ENCODE measurements at regions not wholly inside any gene's neighbourhood (a gene's known extent, or its start where the extent isn't known, plus 50 kb on each side); places are given as distances from the start of the nearest gene placed in this dataset.
"Not testable (repeated sequence)": the region's sequence is repeated elsewhere in the genome, so short reads cannot be mapped to it uniquely, and the experiment has no call there.

- H4K8ac ChIP-seq (ENCODE audit: low read depth, low read length), result no peak overlapping the region
- DNase-seq, result no peak
- no peak overlapping the region for H3K56ac ChIP-seq (ENCODE audit: low read length)
- no peak overlapping the region for H3K27ac ChIP-seq (ENCODE audit: low read depth, low read length)
- H3K9ac ChIP-seq (ENCODE audit: low read length), result no peak overlapping the region
- no peaks in the 10 kb centered on the region for H3K36me3 ChIP-seq (ENCODE audit: control insufficient read depth, insufficient read depth, low read length)
- H3K4me1 ChIP-seq (ENCODE audit: control insufficient read depth, low read depth, low read length), result no peaks in the 10 kb centered on the region
- no peak overlapping the region for H2BK5ac ChIP-seq (ENCODE audit: low read length)
- H3K79me2 ChIP-seq (ENCODE audit: control insufficient read depth, insufficient read depth, low read length), result no peaks in the 10 kb centered on the region
- H3K23ac ChIP-seq (ENCODE audit: low read length), result no peak overlapping the region
- no peak overlapping the region for H3K4me2 ChIP-seq (ENCODE audit: low read length)
- no peak overlapping the region for H3K4ac ChIP-seq (ENCODE audit: low read depth, low read length)
- no peak overlapping the region for H2BK120ac ChIP-seq (ENCODE audit: low read depth, low read length)
- H4K5ac ChIP-seq (ENCODE audit: low read length), result no peak overlapping the region
- H3K18ac ChIP-seq (ENCODE audit: low read length), result no peak overlapping the region
- H2AK5ac ChIP-seq (ENCODE audit: low read length), result no peak overlapping the region
- no peak overlapping the region for H2BK15ac ChIP-seq (replicated peaks; ENCODE audit: low read depth)
- no peaks in the 10 kb centered on the region for H3K79me1 ChIP-seq (ENCODE audit: low read length)
- WGBS (ENCODE audit: extremely low coverage, insufficient coverage, low lambda C conversion rate), result no CpG with 5 or more reads among the region's 1 CpG
- no peak overlapping the region for H3K4me3 ChIP-seq (ENCODE audit: low read length)
- no peaks in the 10 kb centered on the region for H3K27me3 ChIP-seq (ENCODE audit: insufficient read depth, low read length, poor library complexity)
These were observed 593.8 kb upstream of the ANKRD30A start for GRCh38 chr10:36531621-36532020.

DNA sequence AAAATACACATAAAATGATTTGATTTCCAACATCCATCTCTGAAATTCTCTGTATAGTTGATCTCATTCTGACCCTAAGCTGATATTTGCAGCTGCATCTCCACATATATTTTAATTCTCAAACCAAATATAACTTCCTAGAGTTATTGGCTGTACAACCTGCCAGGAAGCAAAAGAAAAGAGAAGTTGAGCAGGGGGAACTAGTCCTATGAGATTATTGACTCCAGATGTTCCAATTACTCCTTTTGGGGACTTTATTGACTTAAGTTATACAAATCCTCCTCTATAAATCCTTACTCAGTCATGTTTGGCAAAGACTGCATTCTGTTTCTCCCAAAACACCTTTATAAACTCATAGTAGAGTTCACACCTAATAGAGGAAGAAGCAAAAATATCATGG is 599.4 kb upstream of the ANKRD30A start:
- no peak overlapping the region for H3K18ac ChIP-seq (ENCODE audit: low read length)
- no peak overlapping the region for H3K27ac ChIP-seq (ENCODE audit: low read depth, low read length)
- H3K9ac ChIP-seq (ENCODE audit: low read length), result no peak overlapping the region
- H2BK15ac ChIP-seq (replicated peaks; ENCODE audit: low read depth), result no peak overlapping the region
- H2AK5ac ChIP-seq (ENCODE audit: low read length), result no peak overlapping the region
- H3K56ac ChIP-seq (ENCODE audit: low read length), result no peak overlapping the region
- no peak overlapping the region for H3K4ac ChIP-seq (ENCODE audit: low read depth, low read length)
- no peak overlapping the region for H3K4me3 ChIP-seq (ENCODE audit: low read length)
- no peak for DNase-seq
- no peaks in the 10 kb centered on the region for H3K27me3 ChIP-seq (ENCODE audit: insufficient read depth, low read length, poor library complexity)
- H3K36me3 ChIP-seq (ENCODE audit: control insufficient read depth, insufficient read depth, low read length), result no peaks in the 10 kb centered on the region
- no peak overlapping the region for H3K23ac ChIP-seq (ENCODE audit: low read length)
- H3K4me1 ChIP-seq (ENCODE audit: control insufficient read depth, low read depth, low read length), result no peaks in the 10 kb centered on the region
- no peak overlapping the region for H2BK5ac ChIP-seq (ENCODE audit: low read length)
- H4K8ac ChIP-seq (ENCODE audit: low read depth, low read length), result no peak overlapping the region
- no peak overlapping the region for H4K5ac ChIP-seq (ENCODE audit: low read length)
- H2BK120ac ChIP-seq (ENCODE audit: low read depth, low read length), result no peak overlapping the region
- H3K79me2 ChIP-seq (ENCODE audit: control insufficient read depth, insufficient read depth, low read length), result no peaks in the 10 kb centered on the region
- no peak overlapping the region for H3K4me2 ChIP-seq (ENCODE audit: low read length)
- H3K79me1 ChIP-seq (ENCODE audit: low read length), result no peaks in the 10 kb centered on the region

DNA sequence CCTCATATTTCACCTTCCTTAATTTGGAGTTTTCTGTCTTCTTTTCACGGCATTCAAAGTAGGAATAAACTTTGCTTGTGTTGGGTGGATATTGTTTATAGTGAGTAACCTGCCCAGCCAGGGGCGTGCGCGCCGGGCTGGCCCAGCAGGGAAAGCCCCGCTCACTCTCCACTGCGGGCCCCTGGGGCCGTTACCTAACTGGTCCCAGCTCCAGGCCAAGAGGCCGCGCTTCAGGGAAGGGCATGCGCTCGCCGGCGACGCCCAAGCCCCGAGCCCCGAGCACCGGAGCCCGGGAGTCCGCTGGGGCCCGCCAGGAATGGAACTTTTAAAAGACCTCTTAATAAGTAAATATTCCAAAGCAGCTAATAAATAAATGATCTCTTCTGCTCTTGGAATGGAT is 601.3 kb upstream of the ANKRD30A start:
- H3K9ac ChIP-seq (ENCODE audit: low read length); H3K36me3 ChIP-seq (ENCODE audit: control insufficient read depth, insufficient read depth, low read length); H2AK5ac ChIP-seq (ENCODE audit: low read length); H3K4me3 ChIP-seq (ENCODE audit: low read length); H3K4me1 ChIP-seq (ENCODE audit: control insufficient read depth, low read depth, low read length); H3K79me1 ChIP-seq (ENCODE audit: low read length); H3K23ac ChIP-seq (ENCODE audit: low read length); H3K56ac ChIP-seq (ENCODE audit: low read length); H4K5ac ChIP-seq (ENCODE audit: low read length); H4K8ac ChIP-seq (ENCODE audit: low read depth, low read length); H3K18ac ChIP-seq (ENCODE audit: low read length); H2BK120ac ChIP-seq (ENCODE audit: low read depth, low read length); H3K27me3 ChIP-seq (ENCODE audit: insufficient read depth, low read length, poor library complexity); H3K79me2 ChIP-seq (ENCODE audit: control insufficient read depth, insufficient read depth, low read length); H3K27ac ChIP-seq (ENCODE audit: low read depth, low read length); DNase-seq; H3K4me2 ChIP-seq (ENCODE audit: low read length); H3K4ac ChIP-seq (ENCODE audit: low read depth, low read length); H2BK15ac ChIP-seq (replicated peaks; ENCODE audit: low read depth); H2BK5ac ChIP-seq (ENCODE audit: low read length): not testable (repeated sequence)
- WGBS (ENCODE audit: extremely low coverage, insufficient coverage, low lambda C conversion rate), result no CpG with 5 or more reads among the region's 21 CpGs

GRCh38 chr10:36519909-36520308 is 605.5 kb upstream of the ANKRD30A start:
- Histone ChIP-seq H2BK15ac (replicated peaks; ENCODE audit: low read depth) (no peak overlapping the region), H3K9ac (ENCODE audit: low read length) (no peak overlapping the region), H3K4me1 (ENCODE audit: control insufficient read depth, low read depth, low read length) (no peaks in the 10 kb centered on the region), H2BK120ac (ENCODE audit: low read depth, low read length) (no peak overlapping the region), H4K5ac (ENCODE audit: low read length) (no peak overlapping the region), H3K4me2 (ENCODE audit: low read length) (no peak overlapping the region), H2BK5ac (ENCODE audit: low read length) (no peak overlapping the region), H3K79me1 (ENCODE audit: low read length) (no peaks in the 10 kb centered on the region), H3K4ac (ENCODE audit: low read depth, low read length) (no peak overlapping the region), H3K79me2 (ENCODE audit: control insufficient read depth, insufficient read depth, low read length) (no peaks in the 10 kb centered on the region), H3K56ac (ENCODE audit: low read length) (no peak overlapping the region), H3K18ac (ENCODE audit: low read length) (no peak overlapping the region), H3K23ac (ENCODE audit: low read length) (no peak overlapping the region), H2AK5ac (ENCODE audit: low read length) (no peak overlapping the region), H3K27ac (ENCODE audit: low read depth, low read length) (no peak overlapping the region), H3K36me3 (ENCODE audit: control insufficient read depth, insufficient read depth, low read length) (no peaks in the 10 kb centered on the region), H4K8ac (ENCODE audit: low read depth, low read length) (no peak overlapping the region), H3K4me3 (ENCODE audit: low read length) (no peak overlapping the region), H3K27me3 (ENCODE audit: insufficient read depth, low read length, poor library complexity) (no peaks in the 10 kb centered on the region)
- no peak for DNase-seq
- no CpG with 5 or more reads among the region's 1 CpG for WGBS (ENCODE audit: extremely low coverage, insufficient coverage, low lambda C conversion rate)

- Histone ChIP-seq H3K56ac (ENCODE audit: low read length) (no peak overlapping the region), H2AK5ac (ENCODE audit: low read length) (no peak overlapping the region), H3K36me3 (ENCODE audit: control insufficient read depth, insufficient read depth, low read length) (no peaks in the 10 kb centered on the region), H3K79me2 (ENCODE audit: control insufficient read depth, insufficient read depth, low read length) (no peaks in the 10 kb centered on the region), H4K5ac (ENCODE audit: low read length) (no peak overlapping the region), H4K8ac (ENCODE audit: low read depth, low read length) (no peak overlapping the region), H3K27ac (ENCODE audit: low read depth, low read length) (no peak overlapping the region), H3K4me3 (ENCODE audit: low read length) (no peak overlapping the region), H2BK15ac (replicated peaks; ENCODE audit: low read depth) (no peak overlapping the region), H2BK5ac (ENCODE audit: low read length) (no peak overlapping the region), H3K79me1 (ENCODE audit: low read length) (no peaks in the 10 kb centered on the region), H2BK120ac (ENCODE audit: low read depth, low read length) (no peak overlapping the region), H3K23ac (ENCODE audit: low read length) (no peak overlapping the region), H3K4me1 (ENCODE audit: control insufficient read depth, low read depth, low read length) (no peaks in the 10 kb centered on the region), H3K4me2 (ENCODE audit: low read length) (no peak overlapping the region), H3K9ac (ENCODE audit: low read length) (no peak overlapping the region), H3K4ac (ENCODE audit: low read depth, low read length) (no peak overlapping the region), H3K27me3 (ENCODE audit: insufficient read depth, low read length, poor library complexity) (no peaks in the 10 kb centered on the region), H3K18ac (ENCODE audit: low read length) (no peak overlapping the region)
- no peak for DNase-seq
These were observed 609.1 kb upstream of the ANKRD30A start for GRCh38 chr10:36516281-36516680.

DNA sequence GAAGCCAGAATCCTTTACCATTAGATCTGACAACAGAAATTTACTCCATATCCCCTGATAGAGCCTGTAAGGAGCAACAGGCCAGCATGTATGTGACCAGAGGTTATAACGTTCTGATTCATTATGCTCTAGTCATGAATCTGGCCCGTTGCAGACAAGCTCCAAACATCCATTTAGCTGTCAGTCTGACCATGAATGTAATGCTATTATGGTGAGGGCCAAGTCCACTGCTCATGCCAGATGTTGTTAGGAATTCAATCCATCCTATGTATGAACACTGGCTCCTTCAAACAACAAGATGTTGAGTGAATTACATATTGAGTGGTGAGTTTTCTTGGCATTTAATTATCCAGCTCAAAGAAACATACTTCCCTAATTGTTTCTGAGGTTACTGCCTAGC is 610.1 kb upstream of the ANKRD30A start:
- Histone ChIP-seq H3K79me1 (ENCODE audit: low read length) (no peaks in the 10 kb centered on the region), H3K36me3 (ENCODE audit: control insufficient read depth, insufficient read depth, low read length) (no peaks in the 10 kb centered on the region), H3K4me1 (ENCODE audit: control insufficient read depth, low read depth, low read length) (no peaks in the 10 kb centered on the region), H3K4me3 (ENCODE audit: low read length) (no peak overlapping the region), H3K4me2 (ENCODE audit: low read length) (no peak overlapping the region), H3K56ac (ENCODE audit: low read length) (no peak overlapping the region), H4K5ac (ENCODE audit: low read length) (no peak overlapping the region), H3K9ac (ENCODE audit: low read length) (no peak overlapping the region), H3K18ac (ENCODE audit: low read length) (no peak overlapping the region), H3K23ac (ENCODE audit: low read length) (no peak overlapping the region), H2AK5ac (ENCODE audit: low read length) (no peak overlapping the region), H3K27ac (ENCODE audit: low read depth, low read length) (no peak overlapping the region), H2BK120ac (ENCODE audit: low read depth, low read length) (no peak overlapping the region), H4K8ac (ENCODE audit: low read depth, low read length) (no peak overlapping the region), H3K27me3 (ENCODE audit: insufficient read depth, low read length, poor library complexity) (no peaks in the 10 kb centered on the region), H2BK15ac (replicated peaks; ENCODE audit: low read depth) (no peak overlapping the region), H3K79me2 (ENCODE audit: control insufficient read depth, insufficient read depth, low read length) (no peaks in the 10 kb centered on the region), H3K4ac (ENCODE audit: low read depth, low read length) (no peak overlapping the region), H2BK5ac (ENCODE audit: low read length) (no peak overlapping the region)
- WGBS (ENCODE audit: extremely low coverage, insufficient coverage, low lambda C conversion rate), result no CpG with 5 or more reads among the region's 2 CpGs
- DNase-seq, result no peak
